GM12878 (cell line): ENCODE measurements at regions not wholly inside any gene's neighbourhood (a gene's known extent, or its start where the extent isn't known, plus 50 kb on each side); places are given as distances from the start of the nearest gene placed in this dataset.

Experiments used
- ATAC-seq: fragments of 200-7000 bp; cut with Tn5 transposase; 3 replicates; pipeline ENCODE4 v1.9.1; 2020; ENCODE audit warnings: mild to moderate bottlenecking, moderate library complexity
- BruUV-seq: library from RNA; stranded (reverse); fragments of 400-500 nt; replicated peaks from 2 replicates; lab custom pipeline; 2021; lab: Mats Ljungman, UMichigan
- CTCF ChIA-PET: fragments of 300-600 bp; sonication (Branson Sonifier 250); formaldehyde crosslinking; extraction: SDS; loops from one replicate; lab custom pipeline; 2021; ENCODE audit warnings: inconsistent platforms; lab: Yijun Ruan, JAX
- POLR2A ChIA-PET: fragments of 350-600 bp; formaldehyde crosslinking; extraction: SDS; loops from one replicate; lab custom pipeline; 2021; ENCODE audit warnings: inconsistent platforms; lab: Charles Lee
- RAD21 ChIA-PET: fragments of 300-600 bp; sonication (Branson Sonifier 250); formaldehyde crosslinking; loops from one replicate; lab custom pipeline; 2023; ENCODE audit warnings: antibody characterized with exemption; ENCODE audit not compliant: unreplicated experiment; lab: Charles Lee
- SMC1A ChIA-PET: fragments of 300-600 bp; sonication (Branson Sonifier 250); formaldehyde crosslinking; loops from one replicate; lab custom pipeline; 2023; ENCODE audit not compliant: unreplicated experiment, uncharacterized antibody; lab: Charles Lee
- DNase-seq: peaks from one replicate; pipeline ENCODE4 v3.0.0-alpha.2; 2011; ENCODE audit warnings: low read depth, low spot score
- FAIRE-seq: peaks from 3 replicates; lab custom pipeline; 2011; peaks lifted over from hg19 to GRCh38; lab: Jason Lieb, UNC
- H2AFZ ChIP-seq: 2 replicates; pipeline ENCODE4 v1.6.0; 2011; ENCODE audit warnings: low read depth, low read length, control low read depth; ENCODE audit not compliant: control insufficient read depth
- H3K27ac ChIP-seq: 2 replicates; pipeline ENCODE4 v1.5.1; 2011; ENCODE audit warnings: control low read depth; ENCODE audit not compliant: control insufficient read depth, insufficient read depth
- H3K27me3 ChIP-seq, 2 experiments: replicated peaks in 1 of 2; 2 replicates each; pipeline versions ENCODE4 v1.6.0 to v1.6.1; 2011; ENCODE audit warnings: low read length in 1 of 2; ENCODE audit not compliant: control insufficient read depth in 2 of 2, insufficient read depth in 2 of 2
- H3K36me3 ChIP-seq, 2 experiments: 2 replicates each; pipeline ENCODE4 v1.5.1; 2011; ENCODE audit warnings: low read length in 1 of 2; ENCODE audit not compliant: control insufficient read depth in 2 of 2, insufficient read depth in 2 of 2
- H3K4me1 ChIP-seq: 2 replicates; pipeline ENCODE4 v1.6.1; 2011; ENCODE audit warnings: mild to moderate bottlenecking, low read length, moderate library complexity, mixed read lengths; ENCODE audit not compliant: control insufficient read depth, insufficient read depth
- H3K4me2 ChIP-seq: 2 replicates; pipeline ENCODE4 v1.6.0; 2011; ENCODE audit warnings: control low read depth; ENCODE audit not compliant: control insufficient read depth, insufficient read depth
- H3K4me3 ChIP-seq: fragments of 200-600 bp; sonication (generic); 2 replicates; pipeline ENCODE4 v1.5.1; 2016
- H3K79me2 ChIP-seq: 2 replicates; pipeline ENCODE4 v1.6.0; 2011; ENCODE audit warnings: low read length; ENCODE audit not compliant: control insufficient read depth, insufficient read depth
- H3K9ac ChIP-seq: 2 replicates; pipeline ENCODE4 v1.8.0; 2011; ENCODE audit warnings: low read length, control low read depth, mixed read lengths; ENCODE audit not compliant: control insufficient read depth, insufficient read depth
- H3K9me3 ChIP-seq: replicated peaks from 3 replicates; pipeline ENCODE4 v1.5.1; 2011; ENCODE audit warnings: mild to moderate bottlenecking, low read length; ENCODE audit not compliant: control insufficient read depth, insufficient read depth
- H4K20me1 ChIP-seq: 2 replicates; pipeline ENCODE4 v1.6.0; 2011; ENCODE audit not compliant: control insufficient read depth, insufficient read depth
- IKZF2 ChIP-seq, 2 experiments: fragments of 450-650 bp; IDR thresholded peaks; 2 replicates each; pipeline ENCODE4 v1.6.1; 2017; ENCODE audit warnings: mild to moderate bottlenecking in 2 of 2, moderate library complexity in 2 of 2
- IRF4 ChIP-seq: IDR thresholded peaks from 2 replicates; pipeline ENCODE4 v1.6.1; 2011; ENCODE audit warnings: low read depth, low read length
- NFXL1 ChIP-seq: fragments of 450-650 bp; IDR thresholded peaks from 2 replicates; pipeline ENCODE4 v1.6.1; 2017; ENCODE audit warnings: antibody characterized with exemption, mild to moderate bottlenecking, borderline replicate concordance
- SMAD5 ChIP-seq: IDR thresholded peaks from 2 replicates; pipeline ENCODE4 v1.6.1; 2016; ENCODE audit warnings: antibody characterized with exemption, low read depth
- SP1 ChIP-seq: IDR thresholded peaks from one replicate; pipeline ENCODE4 v1.6.1; 2011; ENCODE audit warnings: low read depth, low read length
- SPI1 ChIP-seq: IDR thresholded peaks from 2 replicates; pipeline ENCODE4 v1.6.1; 2011; ENCODE audit warnings: low read depth, mild to moderate bottlenecking, low read length, moderate library complexity, borderline replicate concordance; ENCODE audit not compliant: insufficient read depth
- WGBS: methylation state at CpG from one replicate; pipeline ENCODE4 v1.1.6; 2016; ENCODE audit warnings: low lambda C conversion rate; ENCODE audit not compliant: insufficient replicate concordance, insufficient coverage; ENCODE audit errors: missing lambda C conversion rate; 5-methylcytosine and 5-hydroxymethylcytosine counted together
- in situ Hi-C: fragments of 300-500 bp; cut with MboI; formaldehyde crosslinking; loops from 9 replicates; pipeline ENCODE4 v1.14.3; 2018; ENCODE audit warnings: mixed read lengths
- intact Hi-C: fragments of 100-400 bp; cut with micrococcal nuclease; formaldehyde crosslinking; loops from one replicate; pipeline ENCODE4 v1.14.2; 2022; ENCODE audit not compliant: unreplicated experiment

DNA sequence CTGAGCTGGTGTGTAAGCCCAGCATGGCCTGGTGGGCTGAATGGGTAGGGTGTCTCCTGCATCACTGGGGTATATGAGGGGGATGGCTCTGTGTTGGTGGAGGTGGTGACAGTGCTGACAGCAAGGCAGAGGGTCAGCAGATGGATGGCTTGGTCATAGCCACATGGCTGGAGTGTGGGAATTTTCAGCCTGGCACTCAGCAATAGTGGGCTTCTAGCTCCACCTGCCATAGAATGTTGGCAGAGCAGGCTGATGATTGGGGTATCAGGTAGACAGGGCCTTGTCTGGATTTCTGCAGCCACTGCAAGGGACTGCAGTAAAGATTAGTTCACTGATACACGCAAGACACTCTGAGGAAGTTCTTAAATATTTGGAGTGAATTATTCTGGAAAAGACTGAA is 137.5 kb upstream of the BACH2 start:
- TF ChIP-seq NFXL1 (no peak), IRF4 (no peak), IKZF2 (IDR thresholded peaks at IDR 0.05) (no peak), SMAD5 (no peak)
- no peak for FAIRE-seq
- no peak overlapping the region for H3K9ac ChIP-seq
- ChIA-PET SMC1A (no interaction called here), CTCF (interaction anchor here (1.6 kb wide), 1 partner anchor 494 kb away, joined by 5 read pairs; no protein-coding TSS in a partner anchor), RAD21 (no interaction called here), POLR2A (interaction anchor here (0.8 kb wide), 1 partner anchor 11 kb away, joined by 3 read pairs; no protein-coding TSS in a partner anchor)
- H3K9me3 ChIP-seq, result peaks cover 13% of the 10 kb centered on the region
- DNase-seq, result no peak
- H3K36me3 ChIP-seq, result no peaks in the 10 kb centered on the region
- H3K79me2 ChIP-seq, result no peaks in the 10 kb centered on the region
- peaks cover 0 to 2% of the 10 kb centered on the region in 2 experiments; a peak in 2 of 4 replicates for H3K27me3 ChIP-seq
- no peak overlapping the region for H3K27ac ChIP-seq
- H3K4me1 ChIP-seq, result no peaks in the 10 kb centered on the region
- H3K4me2 ChIP-seq, result no peak overlapping the region
- H2AFZ ChIP-seq, result no peak overlapping the region
- no peaks in the 10 kb centered on the region for H4K20me1 ChIP-seq
- in situ Hi-C loops, result no loop called here
- WGBS, result 94% methylated on average over 1 of the region's 1 CpG
- intact Hi-C loops, result no loop called here
- no peak overlapping the region for H3K4me3 ChIP-seq
- no peak for ATAC-seq
- BruUV-seq, result no TSS peak

DNA sequence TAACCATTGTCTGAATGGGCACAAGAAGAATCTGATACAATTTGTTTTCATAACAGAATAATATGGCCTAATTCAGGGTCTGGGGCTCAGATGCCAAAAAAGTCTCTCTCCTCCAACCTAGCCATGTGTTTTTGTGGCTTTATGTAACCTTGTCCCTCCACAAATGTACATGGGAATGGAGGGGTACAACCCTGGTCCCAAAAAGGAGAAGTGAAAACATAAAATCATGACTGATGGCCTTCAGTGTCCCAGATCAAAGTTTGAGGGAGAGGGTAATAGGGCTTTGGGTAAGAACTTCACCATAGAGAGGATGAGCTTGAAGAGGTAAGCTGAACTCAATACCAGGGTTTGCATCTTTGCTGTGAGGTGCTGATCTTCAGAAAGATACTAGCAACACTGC is 136.3 kb upstream of the BACH2 start:
- SMC1A ChIA-PET, result interaction anchor here (1.0 kb wide), 1 partner anchor 8 kb away, joined by 3 read pairs; no protein-coding TSS in a partner anchor
- Histone ChIP-seq H3K4me3 (no peak overlapping the region), H3K36me3 (no peaks in the 10 kb centered on the region), H3K27me3 (peaks cover 0 to 2% of the 10 kb centered on the region in 2 experiments; a peak in 1 of 4 replicates), H3K79me2 (no peaks in the 10 kb centered on the region), H4K20me1 (no peaks in the 10 kb centered on the region), H2AFZ (no peak overlapping the region), H3K27ac (no peak overlapping the region), H3K9ac (no peak overlapping the region), H3K4me2 (no peak overlapping the region), H3K4me1 (no peaks in the 10 kb centered on the region), H3K9me3 (peaks cover 13% of the 10 kb centered on the region)
- RAD21 ChIA-PET, result no interaction called here
- DNase-seq (no peak), FAIRE-seq (no peak), ATAC-seq (no peak)
- no TSS peak for BruUV-seq
- no peak for TF ChIP-seq SP1
- peak; percentile 61; the same call in 1 of the 2 replicates for TF ChIP-seq SPI1
- CTCF ChIA-PET, result interaction anchor here (0.6 to 1.6 kb wide), 2 partner anchors 159 to 493 kb away, joined by 3 to 5 read pairs; no protein-coding TSS in a partner anchor
- POLR2A ChIA-PET, result no interaction called here
- intact Hi-C loops, result no loop called here
- in situ Hi-C loops, result no loop called here
